GM19238 (cell line): ENCODE measurements at regions not wholly inside any gene's neighbourhood (a gene's known extent, or its start where the extent isn't known, plus 50 kb on each side); places are given as distances from the start of the nearest gene placed in this dataset.

ENCODE experiments used
- DNase-seq: peaks from one replicate; pipeline ENCODE4 v3.0.0; 2011; ENCODE audit warnings: low spot score; ENCODE audit not compliant: insufficient read length

GRCh38 chr5:18099261-18099660, 465.0 kb downstream of the TAF11L14 start:
- no peak for DNase-seq

- DNase-seq: no peak
Observed at GRCh38 chr5:18101532-18101931, 467.3 kb downstream of the TAF11L14 start.

DNA sequence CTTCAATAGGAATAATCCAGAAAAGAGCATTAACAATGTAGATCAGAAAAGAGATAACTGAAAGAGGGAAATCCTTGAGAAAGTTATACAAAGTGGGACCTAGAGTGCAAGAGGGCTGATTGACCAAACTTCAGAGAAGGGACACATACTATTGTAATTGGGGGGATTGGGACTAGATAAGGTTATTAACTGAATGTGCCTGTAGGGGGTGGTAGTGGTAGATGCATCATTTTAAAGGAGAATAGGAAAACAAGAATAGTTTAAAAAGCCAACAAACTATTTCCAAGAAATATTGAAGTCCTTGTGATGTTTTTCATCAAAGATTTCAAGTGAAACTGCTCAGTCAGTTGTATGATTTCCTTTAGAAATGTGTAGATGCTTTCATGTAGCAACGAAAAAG, 468.5 kb downstream of the TAF11L14 start:
- DNase-seq: no peak

DNA sequence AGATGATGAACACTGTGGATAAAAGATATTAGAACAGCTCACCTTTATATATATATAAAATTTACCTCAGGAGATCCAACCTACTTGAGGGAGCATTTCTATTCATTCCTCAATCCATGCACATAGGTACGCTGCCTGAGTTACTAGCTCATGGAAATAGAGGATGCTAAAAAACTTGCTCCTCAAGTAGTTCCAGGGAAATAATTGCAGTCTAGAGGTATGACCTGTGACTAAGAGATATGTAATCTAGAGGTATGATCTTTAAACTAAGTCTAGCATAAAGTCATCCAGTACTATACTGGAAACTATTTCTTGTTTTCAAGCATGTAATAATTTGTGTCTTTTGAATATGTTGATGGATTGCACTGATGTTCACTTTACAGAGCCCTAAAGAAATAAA, 471.2 kb downstream of the TAF11L14 start:
- DNase-seq: no peak

DNA sequence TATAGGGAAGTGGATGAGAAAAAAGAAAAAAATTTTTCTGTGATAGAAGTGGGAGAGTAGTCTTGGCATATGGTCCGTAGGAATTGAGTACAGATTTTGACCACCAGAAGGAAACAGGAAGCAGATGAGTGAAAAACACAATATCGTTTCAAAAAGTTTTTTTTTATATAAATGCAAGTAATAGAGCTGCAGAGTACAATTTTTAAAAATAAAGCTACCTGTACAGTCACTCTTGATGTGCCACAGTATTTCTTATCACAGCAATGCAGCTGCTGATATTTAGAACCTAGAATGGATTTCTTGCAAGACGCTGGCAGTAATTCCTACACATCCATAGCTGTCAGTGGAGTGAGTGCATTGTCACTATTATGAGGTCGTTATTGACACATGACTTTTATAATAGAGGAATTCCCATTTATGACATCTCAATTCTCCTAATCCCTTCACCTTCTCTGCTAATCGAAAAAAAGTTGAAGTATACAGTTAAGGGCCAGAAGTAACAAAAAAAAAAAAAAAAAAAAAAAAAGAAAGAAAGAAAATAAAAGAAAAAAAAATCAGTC, 477.7 kb downstream of the TAF11L14 start:
- no peak for DNase-seq

- DNase-seq: no peak
Observed at GRCh38 chr5:18113721-18114120, 479.5 kb downstream of the TAF11L14 start.

GRCh38 chr5:18114151-18114757, 480.0 kb downstream of the TAF11L14 start:
- no peak for DNase-seq

DNA sequence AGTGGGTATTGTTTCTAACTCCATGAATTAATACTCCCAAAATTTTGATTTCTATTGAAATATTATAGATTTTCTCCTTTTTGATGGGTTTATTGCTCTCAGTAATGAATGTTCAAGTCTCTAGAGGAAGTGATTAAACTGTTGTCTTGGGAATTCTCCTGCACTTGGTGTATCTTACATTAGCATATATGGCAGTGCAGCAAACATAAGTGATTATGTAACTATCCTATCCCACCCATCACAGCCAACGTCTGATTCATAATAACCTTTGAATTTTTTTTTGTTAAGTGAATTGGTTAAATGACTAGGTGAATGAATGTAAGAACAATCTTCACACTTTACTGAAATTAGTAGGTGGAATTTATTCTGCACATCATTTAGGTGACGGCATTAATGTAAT, 483.7 kb downstream of the TAF11L14 start:
- no peak for DNase-seq

DNA sequence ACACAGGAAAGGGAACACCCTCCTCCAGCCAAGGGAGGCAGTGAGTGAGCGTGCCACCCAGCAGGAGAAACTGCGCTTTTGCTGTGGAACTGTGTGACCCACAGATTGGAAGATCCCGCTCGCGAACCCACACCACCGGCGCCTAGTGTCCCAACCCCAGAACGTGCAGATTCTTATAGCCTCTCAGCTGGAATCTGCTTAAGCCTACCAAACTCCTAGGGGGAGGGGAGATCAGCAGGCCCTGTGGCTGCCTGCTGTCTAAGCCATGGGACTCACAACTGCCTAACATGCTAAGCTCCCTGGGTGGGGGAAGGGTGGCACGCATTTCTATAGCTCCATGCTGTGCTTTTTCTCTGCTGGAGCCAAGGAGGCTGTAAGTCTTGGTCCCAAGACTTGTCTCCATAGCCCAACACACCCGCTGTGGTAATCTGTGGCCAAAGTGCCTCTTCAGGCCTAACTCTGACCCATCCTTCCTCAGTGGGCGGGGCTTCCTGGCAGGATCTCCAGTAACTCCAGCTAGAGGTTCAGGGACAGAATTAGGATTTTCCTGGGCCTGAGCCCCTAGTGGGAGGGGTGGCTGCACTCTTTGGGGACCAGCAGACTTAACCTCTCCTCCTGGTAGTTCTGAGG, 485.0 kb downstream of the TAF11L14 start:
- DNase-seq: no peak

DNA sequence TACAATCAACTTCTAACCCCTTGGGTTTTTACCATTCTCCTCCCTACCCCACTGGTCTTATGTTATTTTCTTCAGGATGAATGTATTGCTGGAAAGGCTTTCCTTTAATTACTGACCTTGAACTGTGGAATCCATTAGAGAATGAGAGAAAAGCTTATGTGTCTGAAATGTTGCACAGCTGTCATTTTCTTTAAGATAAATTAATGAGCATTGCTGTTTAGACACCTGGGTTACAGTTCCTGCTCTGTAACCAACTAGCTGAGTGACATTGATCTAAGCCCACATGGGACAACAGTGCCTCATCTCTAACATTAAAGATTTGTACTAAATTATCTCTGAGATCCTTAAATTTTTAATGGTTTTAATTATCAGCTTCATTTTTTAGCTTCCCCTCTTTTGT, 507.0 kb downstream of the TAF11L14 start:
- DNase-seq: no peak

- no peak for DNase-seq
Observed at GRCh38 chr5:18142831-18143230, 508.6 kb downstream of the TAF11L14 start.

- no peak for DNase-seq
Observed at GRCh38 chr5:18152671-18153070, 518.4 kb downstream of the TAF11L14 start.

- DNase-seq: no peak
Observed at GRCh38 chr5:18158166-18158565, 523.9 kb downstream of the TAF11L14 start.

GRCh38 chr5:18159331-18159730, 525.1 kb downstream of the TAF11L14 start:
- no peak for DNase-seq

GRCh38 chr5:18171684-18172083, 537.4 kb downstream of the TAF11L14 start:
- DNase-seq: no peak

DNA sequence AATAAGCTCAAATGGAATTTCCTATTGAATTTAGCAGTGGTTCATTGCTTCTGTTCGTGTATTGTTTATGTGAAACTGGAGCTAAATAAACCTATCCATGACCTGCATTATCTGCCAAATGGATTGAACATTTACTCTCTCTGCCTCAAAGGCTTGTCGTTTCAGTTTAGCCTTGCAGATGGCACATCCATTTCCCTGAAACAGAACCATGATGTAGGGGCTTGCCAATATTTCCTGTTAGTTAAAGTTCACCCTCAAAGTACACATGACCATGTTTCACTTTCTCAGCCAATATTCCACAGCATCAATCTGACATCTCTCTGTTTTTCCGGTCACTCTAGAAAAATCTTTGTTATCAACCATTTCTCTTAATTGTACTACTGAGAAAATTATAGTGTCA, 545.3 kb downstream of the TAF11L14 start:
- no peak for DNase-seq

- no peak for DNase-seq
Observed at GRCh38 chr5:18181575-18181974, 547.3 kb downstream of the TAF11L14 start.

DNA sequence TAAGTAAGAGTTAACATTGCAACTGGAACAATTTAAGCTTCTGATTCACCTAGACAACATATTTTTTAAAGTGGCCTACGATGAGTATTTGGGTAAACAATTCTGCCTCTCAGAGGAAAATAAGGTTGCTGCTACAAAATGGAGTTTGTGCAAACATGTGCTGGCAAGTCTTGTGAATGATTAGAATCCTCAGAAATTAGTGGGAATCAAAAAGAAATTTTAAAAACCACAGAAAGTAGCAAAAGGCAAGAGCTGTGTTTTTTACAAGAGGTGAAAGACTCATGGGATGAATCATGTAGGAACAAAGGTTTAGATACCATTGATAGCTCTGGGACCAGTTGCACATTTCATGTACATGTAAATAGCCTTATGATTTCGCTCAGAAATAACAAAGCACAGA, 561.6 kb downstream of the TAF11L14 start:
- DNase-seq: no peak

GRCh38 chr5:18197734-18198133, 563.5 kb downstream of the TAF11L14 start:
- no peak for DNase-seq

DNA sequence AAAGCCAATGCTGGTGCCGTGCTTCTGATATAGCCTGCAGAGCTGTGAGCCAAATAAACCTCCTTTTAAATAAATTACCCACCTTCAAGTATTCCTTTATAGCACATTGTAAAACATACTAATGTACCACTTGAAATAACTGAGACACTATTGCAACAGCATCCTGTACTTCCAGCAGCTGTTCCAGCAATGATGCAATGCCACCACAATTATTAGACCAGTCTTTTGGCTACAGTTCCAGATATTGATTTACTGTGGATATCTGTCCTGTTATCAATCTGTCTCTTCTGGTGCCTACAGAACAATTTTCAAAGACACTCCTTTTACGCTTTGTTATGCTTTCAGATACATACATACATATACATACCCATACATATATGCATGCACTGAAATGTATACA, 567.9 kb downstream of the TAF11L14 start:
- DNase-seq: no peak

DNA sequence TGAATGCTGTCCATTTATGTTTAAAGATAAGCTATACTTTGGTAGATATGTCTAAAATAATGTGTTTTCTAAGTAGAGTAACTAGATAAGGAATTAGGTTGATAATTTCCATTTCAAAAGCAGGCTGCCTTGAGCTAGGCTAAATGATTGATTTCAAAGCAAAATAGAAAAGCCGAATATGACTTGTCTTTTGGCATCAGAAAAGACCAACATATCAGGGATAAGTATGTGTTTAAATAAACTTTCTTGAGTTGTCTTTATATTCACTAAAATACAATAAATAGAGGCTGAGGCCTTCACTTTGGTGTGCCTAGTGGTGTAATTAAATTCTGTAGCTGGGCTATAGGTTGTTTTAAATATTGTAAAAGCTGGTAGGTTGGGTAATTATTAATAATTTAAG, 569.0 kb downstream of the TAF11L14 start:
- DNase-seq: no peak

DNA sequence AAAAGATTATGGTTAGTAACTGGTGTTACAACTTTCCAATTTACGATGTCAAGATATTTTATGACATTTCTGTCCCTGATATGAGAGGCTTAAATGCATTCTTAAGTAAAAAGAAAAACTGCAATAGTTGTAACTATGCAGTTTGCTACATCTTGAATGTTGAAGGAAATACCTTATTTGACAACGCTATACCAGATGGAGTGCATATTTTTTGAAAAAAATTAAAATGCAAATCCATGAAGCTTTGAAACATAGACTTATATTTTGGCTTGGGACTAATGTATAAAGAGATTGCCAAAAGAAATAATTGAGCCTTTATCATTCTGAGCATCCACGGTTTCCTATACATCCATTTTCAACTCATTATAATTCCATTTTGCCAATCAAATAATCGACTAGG, 579.4 kb downstream of the TAF11L14 start:
- no peak for DNase-seq

- DNase-seq: no peak
Observed at GRCh38 chr5:18216016-18216415, 581.8 kb downstream of the TAF11L14 start.
